ENCODE measurements at regions not wholly inside any gene's neighbourhood (a gene's known extent, or its start where the extent isn't known, plus 50 kb on each side); places are given as distances from the start of the nearest gene placed in this dataset.
A peak's percentile ranks its signal among the peaks of the same experiment; 100 is the strongest.

DNA sequence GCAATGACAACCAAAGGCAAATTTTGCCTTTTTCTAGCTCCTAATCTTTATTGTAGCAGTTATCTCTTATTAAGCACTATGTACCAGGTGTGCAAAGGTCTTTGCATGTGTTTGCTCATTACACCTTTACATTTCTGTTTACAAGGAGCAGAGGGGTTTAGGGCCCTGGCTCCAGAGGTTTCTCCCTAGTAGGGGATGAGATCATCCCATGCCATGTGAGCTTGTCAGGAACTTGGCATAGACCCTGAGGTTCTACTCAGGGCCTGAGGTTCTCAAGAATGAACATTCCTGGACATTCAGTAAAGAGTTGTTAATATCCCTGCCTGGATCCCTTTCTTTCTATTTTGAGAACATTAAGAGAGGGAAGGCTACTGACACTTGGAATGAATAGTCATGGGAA, 292.0 kb downstream of the RPAP3 start:
- ChIA-PET CTCF (interaction anchor here in 1 of 2 donors (1.0 to 1.7 kb wide), 2 partner anchors 344 to 381 kb away, joined by 3 to 7 read pairs; no protein-coding TSS in a partner anchor), POLR2A (no interaction called here)
- no peaks in the 10 kb centered on the region for H3K27me3 Mint-ChIP-seq
- Histone ChIP-seq H3K4me3 (ENCODE audit: control insufficient read depth in 1 of 2, extremely low read depth in 1 of 2, low read length in 1 of 2) (no peak overlapping the region), H3K27ac (ENCODE audit: low read length) (no peak overlapping the region), H3K36me3 (ENCODE audit: control insufficient read depth in 2 of 2, extremely low read depth in 1 of 2, insufficient read depth in 1 of 2, low read length in 1 of 2) (no peaks in the 10 kb centered on the region), H3K9me3 (no peaks in the 10 kb centered on the region), H3K4me1 (ENCODE audit: control insufficient read depth in 1 of 2, extremely low read depth in 1 of 2, insufficient read depth in 2 of 2, low read length in 2 of 2) (peaks cover 27 to 47% of the 10 kb centered on the region in 2 experiments), H3K27me3 (replicated peaks in 1 of 2; ENCODE audit: control insufficient read depth in 2 of 2, extremely low read depth in 1 of 2, insufficient read depth in 2 of 2, low read length in 1 of 2) (no peaks in the 10 kb centered on the region)
- H3K4me1 Mint-ChIP-seq = peaks cover 58 to 66% (median 63%) of the 10 kb centered on the region in 3 donors
- peaks cover 3% of the 10 kb centered on the region for H3K36me3 Mint-ChIP-seq
- no peak overlapping the region for H3K27ac Mint-ChIP-seq
- DNase-seq = no peak
- no peaks in the 10 kb centered on the region for H3K9me3 Mint-ChIP-seq
- no peak for ATAC-seq (replicated peaks in 1 of 4)
- no peak overlapping the region for H3K4me3 Mint-ChIP-seq

DNA sequence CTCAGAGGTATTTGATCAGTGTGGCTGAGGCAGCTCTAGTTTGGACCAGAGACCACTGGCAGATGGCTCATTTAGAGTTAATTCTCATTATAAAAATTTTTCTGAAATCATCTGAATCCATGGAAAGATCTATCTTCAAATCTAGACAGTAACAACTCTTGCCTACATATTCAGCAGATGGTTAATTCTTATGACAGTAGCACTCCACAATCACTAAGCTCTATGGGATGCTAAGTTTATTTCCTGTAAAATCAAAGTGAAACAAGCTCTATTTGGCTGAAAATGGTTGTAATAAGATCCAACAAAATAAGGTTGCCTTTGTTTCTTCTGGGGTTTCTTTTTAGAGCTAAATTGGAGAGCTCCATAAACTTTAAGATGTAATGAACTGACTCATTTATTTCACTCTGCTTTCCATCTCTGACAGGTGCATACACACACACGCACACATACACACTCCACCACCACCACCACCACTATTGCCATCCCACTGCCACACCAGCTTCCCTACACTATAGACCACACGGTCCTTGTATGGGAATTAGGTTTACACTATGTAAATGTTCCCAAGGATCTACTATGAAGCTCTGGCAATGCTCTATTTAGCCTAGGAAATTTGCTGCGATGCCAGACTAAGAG, 293.1 kb downstream of the RPAP3 start:
- H3K36me3 Mint-ChIP-seq = peaks cover 3% of the 10 kb centered on the region
- POLR2A ChIA-PET = no interaction called here
- Histone ChIP-seq H3K9me3 (no peaks in the 10 kb centered on the region), H3K27me3 (replicated peaks in 1 of 2; ENCODE audit: control insufficient read depth in 2 of 2, extremely low read depth in 1 of 2, insufficient read depth in 2 of 2, low read length in 1 of 2) (no peaks in the 10 kb centered on the region), H3K4me3 (ENCODE audit: control insufficient read depth in 1 of 2, extremely low read depth in 1 of 2, low read length in 1 of 2) (no peak overlapping the region), H3K36me3 (ENCODE audit: control insufficient read depth in 2 of 2, extremely low read depth in 1 of 2, insufficient read depth in 1 of 2, low read length in 1 of 2) (no peaks in the 10 kb centered on the region), H3K27ac (ENCODE audit: low read length) (no peak overlapping the region), H3K4me1 (ENCODE audit: control insufficient read depth in 1 of 2, extremely low read depth in 1 of 2, insufficient read depth in 2 of 2, low read length in 2 of 2) (peaks cover 37 to 58% of the 10 kb centered on the region in 2 experiments)
- peaks cover 69 to 77% (median 71%) of the 10 kb centered on the region in 3 donors for H3K4me1 Mint-ChIP-seq
- H3K9me3 Mint-ChIP-seq = no peaks in the 10 kb centered on the region
- DNase-seq = no peak
- CTCF ChIA-PET = interaction anchor here (0.6 to 1.7 kb wide), 6 partner anchors 9 to 1775 kb away, joined by 3 to 7 read pairs (median 3); no protein-coding TSS in a partner anchor
- peak overlapping the region in 1 of 3 donors; percentile 46 for H3K4me3 Mint-ChIP-seq
- H3K27me3 Mint-ChIP-seq = no peaks in the 10 kb centered on the region
- no CpG with 5 or more reads among the region's 3 CpGs for WGBS (ENCODE audit: insufficient coverage)
- ATAC-seq (replicated peaks in 1 of 4) = no peak
- H3K27ac Mint-ChIP-seq = peak overlapping the region in 1 of 2 donors; percentile 95

- Mint-ChIP-seq H3K4me1 (peaks cover 77 to 85% (median 79%) of the 10 kb centered on the region in 3 donors), H3K27ac (peak overlapping the region; percentile 58 to 95), H3K9me3 (no peaks in the 10 kb centered on the region), H3K27me3 (no peaks in the 10 kb centered on the region), H3K4me3 (no peak overlapping the region), H3K36me3 (peaks cover 3% of the 10 kb centered on the region)
- POLR2A ChIA-PET = no interaction called here
- no peak for ATAC-seq (replicated peaks in 1 of 4)
- no peaks in the 10 kb centered on the region for H3K9me3 ChIP-seq
- H3K4me3 ChIP-seq (ENCODE audit: control insufficient read depth in 1 of 2, extremely low read depth in 1 of 2, low read length in 1 of 2) = no peak overlapping the region
- H3K27ac ChIP-seq (ENCODE audit: low read length) = no peak overlapping the region
- no peaks in the 10 kb centered on the region for H3K27me3 ChIP-seq (replicated peaks in 1 of 2; ENCODE audit: control insufficient read depth in 2 of 2, extremely low read depth in 1 of 2, insufficient read depth in 2 of 2, low read length in 1 of 2)
- no peak for DNase-seq
- H3K36me3 ChIP-seq (ENCODE audit: control insufficient read depth in 2 of 2, extremely low read depth in 1 of 2, insufficient read depth in 1 of 2, low read length in 1 of 2) = no peaks in the 10 kb centered on the region
- H3K4me1 ChIP-seq (ENCODE audit: control insufficient read depth in 1 of 2, extremely low read depth in 1 of 2, insufficient read depth in 2 of 2, low read length in 2 of 2) = peaks cover 41 to 65% of the 10 kb centered on the region in 2 experiments
- CTCF ChIA-PET = interaction anchor here (0.6 to 1.7 kb wide), 3 partner anchors 342 to 1774 kb away, joined by 3 to 7 read pairs (median 5); no protein-coding TSS in a partner anchor
Measured at GRCh38 chr12:47411966-47412365, 293.9 kb downstream of the RPAP3 start.

GRCh38 chr12:47410862-47411261, 295.0 kb downstream of the RPAP3 start:
- no peaks in the 10 kb centered on the region for H3K9me3 Mint-ChIP-seq
- ChIA-PET CTCF (interaction anchor here in 1 of 2 donors (1.0 kb wide), 1 partner anchor 377 kb away, joined by 3 read pairs; no protein-coding TSS in a partner anchor), POLR2A (no interaction called here)
- ATAC-seq (replicated peaks in 1 of 4) (no peak), DNase-seq (no peak)
- H3K4me3 ChIP-seq (ENCODE audit: control insufficient read depth in 1 of 2, extremely low read depth in 1 of 2, low read length in 1 of 2) = no peak overlapping the region
- no peaks in the 10 kb centered on the region for H3K9me3 ChIP-seq
- H3K36me3 ChIP-seq (ENCODE audit: control insufficient read depth in 2 of 2, extremely low read depth in 1 of 2, insufficient read depth in 1 of 2, low read length in 1 of 2) = no peaks in the 10 kb centered on the region
- peaks cover under 1% of the 10 kb centered on the region for H3K36me3 Mint-ChIP-seq
- no CpG with 5 or more reads among the region's 3 CpGs for WGBS (ENCODE audit: insufficient coverage)
- peaks cover 41 to 70% of the 10 kb centered on the region in 2 experiments for H3K4me1 ChIP-seq (ENCODE audit: control insufficient read depth in 1 of 2, extremely low read depth in 1 of 2, insufficient read depth in 2 of 2, low read length in 2 of 2)
- peak overlapping the region; percentile 79 to 95 for H3K27ac Mint-ChIP-seq
- H3K4me1 Mint-ChIP-seq = peaks cover 77 to 85% (median 81%) of the 10 kb centered on the region in 3 donors
- peak overlapping the region in 1 of 3 donors; percentile 34 for H3K4me3 Mint-ChIP-seq
- no peak overlapping the region for H3K27ac ChIP-seq (ENCODE audit: low read length)
- H3K27me3 Mint-ChIP-seq = no peaks in the 10 kb centered on the region
- H3K27me3 ChIP-seq (replicated peaks in 1 of 2; ENCODE audit: control insufficient read depth in 2 of 2, extremely low read depth in 1 of 2, insufficient read depth in 2 of 2, low read length in 1 of 2) = no peaks in the 10 kb centered on the region

DNA sequence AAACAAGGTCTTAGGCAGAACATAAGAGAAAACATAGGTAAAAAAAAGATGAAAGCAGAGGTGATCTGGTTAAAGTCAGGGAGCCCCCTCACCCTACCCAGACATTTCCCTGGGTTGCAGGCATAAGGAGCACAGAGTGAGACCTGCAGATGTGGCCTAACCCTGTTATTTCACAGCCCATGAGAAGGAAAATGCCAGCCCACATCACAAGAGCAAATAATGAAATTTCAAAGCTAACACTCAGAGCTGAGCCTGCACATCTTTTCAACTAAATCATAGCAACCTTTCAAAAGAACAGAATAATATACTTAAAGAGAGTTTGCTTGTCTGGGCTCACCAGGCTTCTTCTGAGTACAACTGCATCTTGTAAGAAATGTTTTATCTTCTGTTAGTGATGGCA, 295.4 kb downstream of the RPAP3 start:
- H3K36me3 ChIP-seq (ENCODE audit: control insufficient read depth in 2 of 2, extremely low read depth in 1 of 2, insufficient read depth in 1 of 2, low read length in 1 of 2) = no peaks in the 10 kb centered on the region
- Mint-ChIP-seq H3K4me3 (peak overlapping the region in 1 of 3 donors; percentile 34), H3K4me1 (peaks cover 77 to 86% (median 84%) of the 10 kb centered on the region in 3 donors), H3K27me3 (no peaks in the 10 kb centered on the region), H3K27ac (peak overlapping the region; percentile 79 to 95), H3K36me3 (no peaks in the 10 kb centered on the region), H3K9me3 (no peaks in the 10 kb centered on the region)
- ChIA-PET CTCF (interaction anchor here in 1 of 2 donors (1.0 kb wide), 1 partner anchor 377 kb away, joined by 3 read pairs; no protein-coding TSS in a partner anchor), POLR2A (no interaction called here)
- ATAC-seq (replicated peaks in 1 of 4) (peak; percentile 40 to 89 (median 50)), DNase-seq (peak in 2 of 35 experiments; percentile 4 to 48)
- H3K27me3 ChIP-seq (replicated peaks in 1 of 2; ENCODE audit: control insufficient read depth in 2 of 2, extremely low read depth in 1 of 2, insufficient read depth in 2 of 2, low read length in 1 of 2) = no peaks in the 10 kb centered on the region
- no peak overlapping the region for H3K27ac ChIP-seq (ENCODE audit: low read length)
- no peaks in the 10 kb centered on the region for H3K9me3 ChIP-seq
- H3K4me3 ChIP-seq (ENCODE audit: control insufficient read depth in 1 of 2, extremely low read depth in 1 of 2, low read length in 1 of 2) = no peak overlapping the region
- H3K4me1 ChIP-seq (ENCODE audit: control insufficient read depth in 1 of 2, extremely low read depth in 1 of 2, insufficient read depth in 2 of 2, low read length in 2 of 2) = peaks cover 41 to 70% of the 10 kb centered on the region in 2 experiments

DNA sequence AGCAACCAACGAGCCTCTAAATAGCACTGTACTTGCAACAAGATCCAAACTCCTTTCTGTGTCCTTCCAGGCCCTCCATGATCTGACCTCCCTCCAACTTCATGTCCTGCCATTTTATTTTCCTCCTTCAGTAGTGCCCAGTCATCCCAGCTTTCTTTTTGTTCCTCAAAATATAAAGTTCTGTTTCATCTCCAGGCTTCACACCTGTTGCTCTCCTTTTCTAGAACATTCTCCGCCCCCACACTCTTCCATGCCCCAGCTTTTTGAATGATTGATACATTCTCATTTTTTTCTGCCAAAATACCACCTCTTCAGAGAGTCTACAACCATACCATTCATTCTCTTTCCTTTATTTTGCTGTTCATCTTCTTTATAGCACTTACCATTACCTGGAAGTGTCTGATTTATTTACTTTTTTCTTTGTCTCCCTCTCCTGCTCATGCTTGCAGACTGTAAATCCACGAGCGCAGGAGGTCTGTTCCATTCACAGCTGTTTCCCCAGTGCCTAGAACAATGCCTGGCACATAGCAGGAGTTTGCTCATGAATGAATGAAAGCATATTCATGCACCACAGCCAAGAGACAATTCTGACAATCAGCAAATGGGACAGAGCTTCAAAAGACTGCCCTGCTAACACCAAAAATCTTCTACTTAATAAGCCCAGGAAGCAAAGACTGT, 296.4 kb downstream of the RPAP3 start:
- no peak overlapping the region for H3K4me3 ChIP-seq (ENCODE audit: control insufficient read depth in 1 of 2, extremely low read depth in 1 of 2, low read length in 1 of 2)
- ATAC-seq (replicated peaks in 1 of 4) (no peak), DNase-seq (no peak)
- CTCF ChIA-PET = interaction anchor here (1.0 to 1.1 kb wide), 3 partner anchors 11 to 376 kb away, joined by 4 read pairs; no protein-coding TSS in a partner anchor
- H3K4me3 Mint-ChIP-seq = peak overlapping the region in 1 of 3 donors; percentile 34
- H3K36me3 ChIP-seq (ENCODE audit: control insufficient read depth in 2 of 2, extremely low read depth in 1 of 2, insufficient read depth in 1 of 2, low read length in 1 of 2) = no peaks in the 10 kb centered on the region
- no peaks in the 10 kb centered on the region for H3K27me3 Mint-ChIP-seq
- H3K4me1 Mint-ChIP-seq = peaks cover 70 to 80% (median 78%) of the 10 kb centered on the region in 3 donors
- H3K4me1 ChIP-seq (ENCODE audit: control insufficient read depth in 1 of 2, extremely low read depth in 1 of 2, insufficient read depth in 2 of 2, low read length in 2 of 2) = peaks cover 41 to 70% of the 10 kb centered on the region in 2 experiments
- POLR2A ChIA-PET = interaction anchor here in 1 of 2 donors (0.6 kb wide), 1 partner anchor 14 kb away, joined by 6 read pairs; no protein-coding TSS in a partner anchor
- no peaks in the 10 kb centered on the region for H3K36me3 Mint-ChIP-seq
- no peak overlapping the region for H3K27ac ChIP-seq (ENCODE audit: low read length)
- H3K27ac Mint-ChIP-seq = peak overlapping the region; percentile 54 to 95
- 81% methylated on average over 3 of the region's 4 CpGs for WGBS (ENCODE audit: insufficient coverage)
- no peaks in the 10 kb centered on the region for H3K9me3 ChIP-seq
- no peaks in the 10 kb centered on the region for H3K9me3 Mint-ChIP-seq
- no peaks in the 10 kb centered on the region for H3K27me3 ChIP-seq (replicated peaks in 1 of 2; ENCODE audit: control insufficient read depth in 2 of 2, extremely low read depth in 1 of 2, insufficient read depth in 2 of 2, low read length in 1 of 2)

Measured in T-cell (primary cell).